HL-60 (cell line): ENCODE measurements at regions not wholly inside any gene's neighbourhood (a gene's known extent, or its start where the extent isn't known, plus 50 kb on each side); places are given as distances from the start of the nearest gene placed in this dataset.

Source experiments
- DNase-seq, 2 experiments: peaks; one replicate each; pipeline ENCODE4 v3.0.0-alpha.2; 2010 to 2020; ENCODE audit warnings: low read depth in 1 of 2, low spot score in 1 of 2
- H3K27ac ChIP-seq: fragments of 250-450 bp; sonication (Bioruptor Pico); replicated peaks from 2 replicates; pipeline ENCODE4 v1.5.1; 2020; ENCODE audit warnings: mild to moderate bottlenecking, moderate library complexity
- H3K27me3 ChIP-seq: fragments of 250-450 bp; sonication (Bioruptor Pico); 2 replicates; pipeline ENCODE4 v1.5.1; 2021; ENCODE audit warnings: mild to moderate bottlenecking, moderate library complexity; ENCODE audit not compliant: insufficient read depth, poor library complexity, severe bottlenecking
- H3K4me3 ChIP-seq: replicated peaks from 2 replicates; pipeline ENCODE4 v1.5.1; 2011; ENCODE audit warnings: mild to moderate bottlenecking, control low read depth, low read length; ENCODE audit not compliant: insufficient read depth
- CTCF ChIP-seq: IDR thresholded peaks from one replicate; pipeline ENCODE4 v1.5.1; 2011; ENCODE audit warnings: low read length, control low read depth, inconsistent platforms; ENCODE audit not compliant: insufficient read depth
- GABPA ChIP-seq: IDR thresholded peaks from 2 replicates; pipeline ENCODE4 v1.6.1; 2012; ENCODE audit warnings: low read depth
- POLR2AphosphoS5 ChIP-seq: IDR thresholded peaks from 2 replicates; pipeline ENCODE4 v1.6.1; 2012; ENCODE audit warnings: low read depth
- REST ChIP-seq: IDR thresholded peaks from 2 replicates; pipeline ENCODE4 v1.6.1; 2012; ENCODE audit warnings: low read depth; ENCODE audit not compliant: insufficient replicate concordance
- SPI1 ChIP-seq: IDR thresholded peaks from 2 replicates; pipeline ENCODE4 v1.6.1; 2012; ENCODE audit warnings: low read depth, mild to moderate bottlenecking, borderline replicate concordance

GRCh38 chr20:11810311-11811083, 107.2 kb upstream of the BTBD3 start:
- TF ChIP-seq REST: no peak
- no peak for TF ChIP-seq POLR2AphosphoS5
- TF ChIP-seq CTCF: no peak
- TF ChIP-seq SPI1: no peak
- no peak for TF ChIP-seq GABPA
- Histone ChIP-seq H3K27me3 (no peaks in the 10 kb centered on the region), H3K4me3 (no peak overlapping the region), H3K27ac (no peak overlapping the region)
- no peak for DNase-seq

- Histone ChIP-seq H3K27ac (no peak overlapping the region), H3K27me3 (no peaks in the 10 kb centered on the region), H3K4me3 (no peak overlapping the region)
- TF ChIP-seq GABPA (no peak), REST (no peak), SPI1 (no peak), POLR2AphosphoS5 (no peak), CTCF (no peak)
- DNase-seq: no peak
These were observed 104.4 kb upstream of the BTBD3 start for GRCh38 chr20:11813106-11813890.

GRCh38 chr20:11814267-11814666, 103.4 kb upstream of the BTBD3 start:
- no peak for DNase-seq
- Histone ChIP-seq H3K4me3 (no peak overlapping the region), H3K27ac (no peak overlapping the region), H3K27me3 (no peaks in the 10 kb centered on the region)
- TF ChIP-seq GABPA (no peak), CTCF (no peak), REST (no peak), SPI1 (no peak), POLR2AphosphoS5 (no peak)
